Transverse colon (tissue), 4 donors: ENCODE measurements at regions not wholly inside any gene's neighbourhood (a gene's known extent, or its start where the extent isn't known, plus 50 kb on each side); places are given as distances from the start of the nearest gene placed in this dataset.
"Not testable (repeated sequence)": the region's sequence is repeated elsewhere in the genome, so short reads cannot be mapped to it uniquely, and the experiment has no call there.

Experiments
- DNase-seq: peaks from one replicate; pipeline ENCODE4 v3.0.0-alpha.2; 2019
- H3K27ac ChIP-seq, 4 donors: fragments of 200-600 bp; sonication (generic); 2 replicates each; pipeline ENCODE4 v1.5.1; 2016 to 2018; ENCODE audit warnings: inconsistent platforms in 4 of 4
- H3K27me3 ChIP-seq: fragments of 200-600 bp; sonication (generic); 2 replicates; pipeline ENCODE4 v1.5.1; 2017; ENCODE audit warnings: inconsistent platforms
- H3K36me3 ChIP-seq, 4 donors: fragments of 200-600 bp; sonication (generic); 2 replicates each; pipeline ENCODE4 v1.5.1; 2017 to 2019; ENCODE audit warnings: inconsistent platforms in 4 of 4
- H3K4me1 ChIP-seq, 4 donors: fragments of 200-600 bp; sonication (generic); 2 replicates each; pipeline ENCODE4 v1.5.1; 2017 to 2020; ENCODE audit warnings: inconsistent platforms in 4 of 4
- H3K4me3 ChIP-seq, 4 donors: fragments of 200-600 bp; sonication (generic); 1 replicate in 1 of 4; 2 replicates in 3 of 4; pipeline versions ENCODE4 v1.5.1 to v1.6.1; 2017 to 2019; ENCODE audit warnings: inconsistent platforms in 4 of 4
- H3K9me3 ChIP-seq, 2 donors: fragments of 200-600 bp; sonication (generic); 2 replicates each; pipeline ENCODE4 v1.5.1; 2017 to 2019; ENCODE audit warnings: inconsistent platforms in 2 of 2
- CTCF ChIP-seq, 5 experiments: fragments of 200-600 bp in 3 of 5; fragments of 450-650 bp in 2 of 5; sonication (generic) in 3 of 5; IDR thresholded peaks; 1 replicate in 2 of 5; 2 replicates in 3 of 5; pipeline ENCODE4 v1.5.1; 2016 to 2017; ENCODE audit warnings: antibody characterized with exemption in 5 of 5, inconsistent platforms in 3 of 5, mild to moderate bottlenecking in 2 of 5, moderate library complexity in 1 of 5
- EP300 ChIP-seq: sonication (generic); formaldehyde crosslinking; IDR thresholded peaks from one replicate; pipeline ENCODE4 v1.6.1; 2017; ENCODE audit warnings: antibody characterized with exemption, low read depth
- POLR2A ChIP-seq: fragments of 450-650 bp; IDR thresholded peaks from one replicate; pipeline ENCODE4 v1.6.1; 2016; ENCODE audit warnings: antibody characterized with exemption, mild to moderate bottlenecking, moderate library complexity
- POLR2AphosphoS5 ChIP-seq, 3 donors: sonication (generic); formaldehyde crosslinking; IDR thresholded peaks; one replicate each; pipeline ENCODE4 v1.6.1; 2016; ENCODE audit warnings: antibody characterized with exemption in 3 of 3
- WGBS, 2 donors: methylation state at CpG; one replicate each; pipeline ENCODE4 v1.1.5; 2018; ENCODE audit warnings: low coverage in 1 of 2; 5-methylcytosine and 5-hydroxymethylcytosine counted together
- in situ Hi-C, 4 donors: fragments of 200-750 bp; cut with MboI; loops; one replicate each; pipeline versions ENCODE4 v1.15.0 to v1.15.1; 2017; ENCODE audit warnings: low sequenced_read_pairs in 3 of 4, low pct_ligation_motif_present in 1 of 4, low pct_unique_long_range_greater_than_20kb in 1 of 4
- intact Hi-C: fragments of 100-400 bp; cut with DNase I; formaldehyde crosslinking; loops from one replicate; pipeline ENCODE4 v1.15.1; 2023; ENCODE audit warnings: low total_unique reads

DNA sequence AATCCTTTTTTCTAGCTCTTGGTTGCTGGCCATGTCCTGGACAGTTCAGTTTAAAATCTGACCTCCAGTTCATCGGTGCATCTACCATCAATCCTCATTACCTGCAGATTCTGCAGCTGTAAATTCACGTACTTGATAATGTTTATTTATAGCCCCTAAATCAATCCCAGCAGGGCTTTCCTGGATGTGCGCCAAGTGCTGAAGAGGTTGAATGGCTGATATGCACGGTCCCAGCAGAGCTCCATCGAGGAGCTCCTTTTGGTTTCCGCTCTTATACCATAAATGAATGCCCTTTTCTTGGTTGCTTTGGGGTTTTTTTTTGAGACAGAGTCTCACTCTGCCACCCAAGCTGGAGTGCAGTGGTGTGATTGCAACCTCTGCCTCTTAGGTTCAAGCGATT is 91.2 kb upstream of the CCZ1B start:
- H3K4me1 ChIP-seq, result no peaks in the 10 kb centered on the region
- H3K36me3 ChIP-seq, result no peaks in the 10 kb centered on the region
- no peaks in the 10 kb centered on the region for H3K9me3 ChIP-seq
- intact Hi-C loops (no loop called here), in situ Hi-C loops (no loop called here)
- no peak overlapping the region for H3K4me3 ChIP-seq
- WGBS, 2 donors, result 72 to 80% methylated on average over 6 to 7 of the region's 7 CpGs
- no peak overlapping the region for H3K27ac ChIP-seq
- DNase-seq, result no peak
- H3K27me3 ChIP-seq, result no peaks in the 10 kb centered on the region
- TF ChIP-seq POLR2AphosphoS5 (IDR thresholded peaks at IDR 0.05), result no peak
- TF ChIP-seq POLR2A, result no peak
- TF ChIP-seq EP300, result no peak
- no peak for TF ChIP-seq CTCF (IDR thresholded peaks at IDR 0.05)

DNA sequence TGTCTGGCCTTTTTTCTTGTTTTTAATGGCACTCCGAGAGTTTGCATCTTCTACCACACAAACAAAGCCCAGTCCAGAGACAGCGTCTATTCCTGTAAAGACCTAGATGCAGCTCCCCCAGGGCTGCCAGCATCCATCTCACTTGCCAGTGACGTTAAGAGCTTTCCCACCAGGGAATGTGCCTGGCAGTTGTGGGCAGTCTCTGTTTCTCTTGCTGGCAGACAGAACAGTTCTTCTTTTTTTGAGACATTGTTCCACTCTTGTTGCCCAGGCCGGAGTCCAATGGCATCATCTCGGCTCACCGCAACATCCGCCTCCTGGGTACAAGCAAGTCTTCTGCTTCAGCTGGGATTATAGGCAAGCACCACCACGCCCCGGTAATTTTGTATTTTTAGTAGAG is 93.1 kb upstream of the CCZ1B start:
- H3K27me3 ChIP-seq, H3K9me3 ChIP-seq, H3K36me3 ChIP-seq, H3K4me3 ChIP-seq, in situ Hi-C loops, DNase-seq, intact Hi-C loops, H3K27ac ChIP-seq, H3K4me1 ChIP-seq: not testable (repeated sequence)
- 90% methylated on average over 9 of the region's 9 CpGs; no CpG with 5 or more reads in 1 of the 2 donors for WGBS, 2 donors

GRCh38 chr7:6924523-6924922 is 98.4 kb upstream of the CCZ1B start:
- H3K9me3 ChIP-seq, H3K27ac ChIP-seq, H3K4me3 ChIP-seq, H3K27me3 ChIP-seq, intact Hi-C loops, in situ Hi-C loops, DNase-seq, H3K36me3 ChIP-seq: not testable (repeated sequence)
- peaks cover 0 to 11% (median 0%) of the 10 kb centered on the region in 4 donors for H3K4me1 ChIP-seq
- WGBS, 2 donors, result 100% methylated on average over 1 to 8 of the region's 10 CpGs

DNA sequence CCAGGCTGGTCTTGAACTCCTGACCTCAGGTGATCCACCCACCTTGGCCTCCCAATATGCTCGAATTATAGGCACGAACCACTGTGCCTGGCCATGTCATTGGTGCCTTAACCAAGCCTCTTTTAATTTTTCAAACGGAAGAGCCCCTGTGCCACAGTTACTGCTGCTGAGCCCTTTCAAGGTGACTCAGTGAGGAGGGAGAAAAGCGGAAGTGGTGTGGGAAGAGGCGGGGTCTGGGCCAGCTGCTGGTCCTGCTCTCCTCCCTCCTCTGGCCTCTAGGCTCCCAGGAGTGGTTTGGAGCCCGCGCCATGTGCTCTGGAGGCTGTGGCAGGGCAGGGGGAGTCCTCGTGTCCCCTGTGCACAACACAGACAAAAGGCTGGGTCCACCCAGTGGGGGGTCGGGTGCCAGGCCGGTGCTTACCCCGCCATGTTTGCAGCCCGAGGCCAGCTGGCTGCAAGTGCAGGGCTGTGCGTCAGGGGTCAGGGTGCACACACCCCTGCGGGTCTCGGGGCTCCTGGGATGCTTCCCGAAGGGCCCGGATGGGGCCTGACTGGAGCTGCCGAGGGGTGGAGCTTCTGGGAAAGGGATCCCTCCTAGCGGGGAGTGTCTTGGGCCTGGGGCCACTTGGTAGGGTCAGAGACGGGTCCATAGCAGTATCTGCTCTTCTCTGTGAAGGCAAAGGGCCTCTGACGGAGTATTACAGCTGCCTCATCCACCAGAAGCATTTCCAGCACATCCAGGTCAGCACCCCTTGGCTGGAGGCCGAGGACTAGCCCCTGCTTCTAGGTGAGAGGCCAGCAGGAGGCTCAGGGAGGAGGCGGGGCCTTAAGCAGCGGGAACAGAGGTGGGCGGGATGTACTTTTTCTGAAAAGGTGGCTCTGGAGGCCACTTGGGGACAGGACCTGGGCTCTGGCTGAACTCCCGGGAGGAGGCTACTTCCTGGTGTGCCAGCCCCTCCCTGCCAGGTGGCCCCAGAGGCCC is 100.4 kb upstream of the CCZ1B start:
- 57% methylated on average over 26 of the region's 26 CpGs; no CpG with 5 or more reads in 1 of the 2 donors for WGBS, 2 donors
- intact Hi-C loops, H3K9me3 ChIP-seq: not testable (repeated sequence)

GRCh38 chr7:6927643-6928042 is 101.6 kb upstream of the CCZ1B start:
- DNase-seq, intact Hi-C loops, H3K36me3 ChIP-seq, in situ Hi-C loops, H3K9me3 ChIP-seq, H3K4me3 ChIP-seq, H3K27me3 ChIP-seq: not testable (repeated sequence)
- WGBS, 2 donors, result 81 to 93% methylated on average over 7 to 8 of the region's 8 CpGs
- H3K27ac ChIP-seq, result peak overlapping the region in 2 of 4 donors; percentile 62 to 70
- peaks cover 0 to 11% (median 0%) of the 10 kb centered on the region in 4 donors for H3K4me1 ChIP-seq

More for the DNA sequence above, 100.4 kb upstream of the CCZ1B start:
- Histone ChIP-seq H3K27ac (peak overlapping the region in 2 of 4 donors; percentile 34 to 77), H3K4me1 (peaks cover 0 to 11% (median 0%) of the 10 kb centered on the region in 4 donors)
- H3K4me3 ChIP-seq, H3K27me3 ChIP-seq, in situ Hi-C loops, H3K36me3 ChIP-seq: not testable (repeated sequence)
- peak; percentile 85 for DNase-seq

- intact Hi-C loops, H3K36me3 ChIP-seq, H3K4me3 ChIP-seq, H3K27me3 ChIP-seq, DNase-seq, H3K9me3 ChIP-seq, H3K27ac ChIP-seq, in situ Hi-C loops: not testable (repeated sequence)
- 60 to 88% methylated on average over 1 to 7 of the region's 7 CpGs for WGBS, 2 donors
- peaks cover 0 to 11% (median 0%) of the 10 kb centered on the region in 4 donors for H3K4me1 ChIP-seq
These were observed 103.5 kb upstream of the CCZ1B start for GRCh38 chr7:6929588-6929987.

DNA sequence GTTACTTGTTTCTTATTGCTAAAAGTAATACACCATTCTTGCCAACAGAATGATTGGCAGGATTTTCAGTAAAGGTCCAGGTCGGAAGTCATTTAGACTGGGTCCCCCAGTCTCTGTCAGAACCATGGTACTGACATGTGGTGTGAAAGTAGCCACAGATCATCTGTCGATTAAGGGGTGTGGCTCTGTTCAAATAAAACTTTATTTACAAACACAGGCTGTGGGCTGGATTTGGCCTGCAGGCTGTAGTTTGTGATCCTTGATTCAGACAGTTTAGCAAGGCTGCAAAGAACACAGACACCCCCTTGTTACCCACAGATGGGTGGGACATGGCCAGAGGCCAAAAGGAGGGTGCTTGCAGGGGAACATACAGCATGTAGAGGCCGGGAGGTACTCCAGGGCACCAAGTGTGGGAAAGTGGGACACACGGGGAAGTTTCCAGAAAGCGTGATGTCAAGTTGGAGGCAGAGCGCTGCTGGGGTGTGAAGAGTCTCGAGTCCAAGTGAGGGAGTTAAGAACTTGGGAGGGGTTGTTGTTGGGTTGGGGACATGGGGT is 104.1 kb upstream of the CCZ1B start:
- peaks cover 0 to 11% (median 0%) of the 10 kb centered on the region in 4 donors for H3K4me1 ChIP-seq
- H3K27me3 ChIP-seq, H3K9me3 ChIP-seq, H3K4me3 ChIP-seq, DNase-seq, in situ Hi-C loops, H3K36me3 ChIP-seq, H3K27ac ChIP-seq, intact Hi-C loops: not testable (repeated sequence)
- whole genome bisulfite sequencing, 2 donors, result 66% methylated on average over 7 of the region's 7 CpGs; no CpG with 5 or more reads in 1 of the 2 donors
